GM21390 (cell line): ENCODE measurements at regions not wholly inside any gene's neighbourhood (a gene's known extent, or its start where the extent isn't known, plus 50 kb on each side); places are given as distances from the start of the nearest gene placed in this dataset.
"Not testable (repeated sequence)": the region's sequence is repeated elsewhere in the genome, so short reads cannot be mapped to it uniquely, and the experiment has no call there.

Source experiments
- ATAC-seq: cut with Tn5 transposase; IDR thresholded peaks from one replicate; pipeline ENCODE4 v1.9.1; 2021; ENCODE audit not compliant: unreplicated experiment

- no peak for ATAC-seq
Measured at GRCh38 chr2:145919477-145919876, 1399.6 kb upstream of the ZEB2 start.

GRCh38 chr2:145918951-145919350 is 1399.0 kb upstream of the ZEB2 start:
- ATAC-seq: no peak

GRCh38 chr2:145916799-145917198 is 1396.9 kb upstream of the ZEB2 start:
- no peak for ATAC-seq

GRCh38 chr2:145914716-145915115 is 1394.8 kb upstream of the ZEB2 start:
- no peak for ATAC-seq

- peak; percentile 68 for ATAC-seq
Measured at GRCh38 chr2:145910416-145910815, 1390.5 kb upstream of the ZEB2 start.

GRCh38 chr2:145909766-145910165 is 1389.8 kb upstream of the ZEB2 start:
- no peak for ATAC-seq

- no peak for ATAC-seq
Measured at GRCh38 chr2:145909175-145909755, 1389.3 kb upstream of the ZEB2 start.

- ATAC-seq: no peak
Measured at GRCh38 chr2:145906354-145906753, 1386.4 kb upstream of the ZEB2 start.

- ATAC-seq: no peak
Measured at GRCh38 chr2:145905371-145905770, 1385.5 kb upstream of the ZEB2 start.

GRCh38 chr2:145897151-145897550 is 1377.2 kb upstream of the ZEB2 start:
- ATAC-seq: no peak

GRCh38 chr2:145887915-145888314 is 1368.0 kb upstream of the ZEB2 start:
- no peak for ATAC-seq

- ATAC-seq: not testable (repeated sequence)
Measured at GRCh38 chr2:145880997-145881396, 1361.1 kb upstream of the ZEB2 start.

- no peak for ATAC-seq
Measured at GRCh38 chr2:145875016-145875415, 1355.1 kb upstream of the ZEB2 start.

GRCh38 chr2:145874466-145874865 is 1354.5 kb upstream of the ZEB2 start:
- no peak for ATAC-seq

GRCh38 chr2:145864501-145864900 is 1344.6 kb upstream of the ZEB2 start:
- ATAC-seq: no peak

- ATAC-seq: no peak
Measured at GRCh38 chr2:145861940-145862339, 1342.0 kb upstream of the ZEB2 start.

GRCh38 chr2:145860083-145860482 is 1340.2 kb upstream of the ZEB2 start:
- ATAC-seq: no peak

GRCh38 chr2:145855142-145855541 is 1335.2 kb upstream of the ZEB2 start:
- no peak for ATAC-seq

- ATAC-seq: no peak
Measured at GRCh38 chr2:145854039-145854755, 1334.3 kb upstream of the ZEB2 start.

- no peak for ATAC-seq
Measured at GRCh38 chr2:145851730-145852129, 1331.8 kb upstream of the ZEB2 start.

- no peak for ATAC-seq
Measured at GRCh38 chr2:145849466-145849865, 1329.5 kb upstream of the ZEB2 start.

GRCh38 chr2:145846982-145847381 is 1327.1 kb upstream of the ZEB2 start:
- ATAC-seq: no peak

GRCh38 chr2:145845923-145846322 is 1326.0 kb upstream of the ZEB2 start:
- ATAC-seq: no peak
